Fibroblast of mammary gland (primary cell): ENCODE measurements at regions not wholly inside any gene's neighbourhood (a gene's known extent, or its start where the extent isn't known, plus 50 kb on each side); places are given as distances from the start of the nearest gene placed in this dataset.
A peak's percentile ranks its signal among the peaks of the same experiment; 100 is the strongest.

Source experiments
- DNase-seq: peaks from one replicate; pipeline ENCODE4 v3.0.0-alpha.2; 2010; ENCODE audit warnings: low read depth
- H3K4me3 ChIP-seq: 2 replicates; pipeline ENCODE4 v1.5.1; 2011; ENCODE audit warnings: low read depth, mild to moderate bottlenecking, low read length, moderate library complexity; ENCODE audit not compliant: control insufficient read depth
- TF ChIP-seq, protein P1 (sequence below): conservative IDR thresholded peaks from 2 replicates; pipeline ENCODE4 v1.5.1; 2011; ENCODE audit warnings: low read depth, low read length, inconsistent platforms; ENCODE audit not compliant: control insufficient read depth, insufficient read depth

DNA sequence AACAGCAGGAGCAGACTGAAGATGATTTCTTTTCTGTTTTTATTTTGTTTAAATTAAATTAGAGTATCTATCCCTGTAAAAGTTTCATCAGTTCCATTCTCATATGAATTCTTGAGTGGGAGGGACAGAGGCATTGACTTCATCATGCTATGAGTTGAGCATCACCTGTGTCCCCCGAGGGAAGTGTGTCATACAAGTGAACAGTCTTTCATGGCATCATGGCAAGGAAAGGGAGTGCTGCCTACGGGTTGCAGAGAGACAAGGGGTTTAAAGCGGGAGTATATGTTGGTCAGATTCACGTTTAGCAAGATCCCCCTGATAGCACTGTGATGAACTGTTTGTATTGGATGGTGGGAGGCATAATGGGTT is 52.7 kb upstream of the HIF1A start:
- no peak for DNase-seq
- H3K4me3 ChIP-seq: no peak overlapping the region
- TF ChIP-seq, protein P1, sequence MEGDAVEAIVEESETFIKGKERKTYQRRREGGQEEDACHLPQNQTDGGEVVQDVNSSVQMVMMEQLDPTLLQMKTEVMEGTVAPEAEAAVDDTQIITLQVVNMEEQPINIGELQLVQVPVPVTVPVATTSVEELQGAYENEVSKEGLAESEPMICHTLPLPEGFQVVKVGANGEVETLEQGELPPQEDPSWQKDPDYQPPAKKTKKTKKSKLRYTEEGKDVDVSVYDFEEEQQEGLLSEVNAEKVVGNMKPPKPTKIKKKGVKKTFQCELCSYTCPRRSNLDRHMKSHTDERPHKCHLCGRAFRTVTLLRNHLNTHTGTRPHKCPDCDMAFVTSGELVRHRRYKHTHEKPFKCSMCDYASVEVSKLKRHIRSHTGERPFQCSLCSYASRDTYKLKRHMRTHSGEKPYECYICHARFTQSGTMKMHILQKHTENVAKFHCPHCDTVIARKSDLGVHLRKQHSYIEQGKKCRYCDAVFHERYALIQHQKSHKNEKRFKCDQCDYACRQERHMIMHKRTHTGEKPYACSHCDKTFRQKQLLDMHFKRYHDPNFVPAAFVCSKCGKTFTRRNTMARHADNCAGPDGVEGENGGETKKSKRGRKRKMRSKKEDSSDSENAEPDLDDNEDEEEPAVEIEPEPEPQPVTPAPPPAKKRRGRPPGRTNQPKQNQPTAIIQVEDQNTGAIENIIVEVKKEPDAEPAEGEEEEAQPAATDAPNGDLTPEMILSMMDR: no peak

DNA sequence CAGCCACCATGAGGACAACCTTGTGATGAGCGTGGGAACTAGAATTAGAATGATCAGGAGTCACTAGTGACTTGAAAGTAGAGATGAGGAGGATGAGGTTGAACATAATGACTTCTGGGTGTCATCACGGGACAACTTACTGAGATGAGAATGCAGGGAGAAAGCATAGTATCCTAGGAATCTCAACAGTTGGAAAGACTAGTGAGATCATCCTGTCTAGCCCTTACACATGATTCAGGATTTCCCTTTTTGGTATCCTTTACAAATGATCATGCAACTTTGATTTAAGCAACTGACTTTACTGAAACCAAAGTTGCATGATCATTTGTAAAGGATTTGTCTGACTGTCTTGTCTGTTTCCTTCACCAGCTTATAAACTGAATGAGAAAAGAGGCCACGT is 51.8 kb upstream of the HIF1A start:
- DNase-seq: peak; percentile 73
- TF ChIP-seq, protein P1: no peak
- no peak overlapping the region for H3K4me3 ChIP-seq

DNA sequence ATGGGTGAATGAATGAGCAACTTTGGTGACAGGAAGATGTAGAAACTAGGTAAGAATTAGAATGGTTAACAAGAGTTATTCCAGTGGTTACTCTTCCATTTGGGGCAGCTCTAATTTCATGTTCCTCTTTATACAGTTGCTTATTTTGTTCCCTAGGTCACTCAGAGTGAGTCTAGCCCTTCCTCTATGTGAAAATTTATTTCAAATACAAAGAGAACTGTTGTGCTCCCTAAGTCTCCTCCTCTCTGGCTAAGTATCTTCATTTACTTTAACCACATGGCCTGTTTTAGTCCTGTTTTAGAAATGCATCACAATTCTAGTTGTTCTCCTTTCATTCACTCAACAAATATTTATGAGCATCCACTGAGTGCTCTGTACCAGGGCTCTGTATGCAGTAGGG is 51.1 kb upstream of the HIF1A start:
- H3K4me3 ChIP-seq: no peak overlapping the region
- no peak for DNase-seq

DNA sequence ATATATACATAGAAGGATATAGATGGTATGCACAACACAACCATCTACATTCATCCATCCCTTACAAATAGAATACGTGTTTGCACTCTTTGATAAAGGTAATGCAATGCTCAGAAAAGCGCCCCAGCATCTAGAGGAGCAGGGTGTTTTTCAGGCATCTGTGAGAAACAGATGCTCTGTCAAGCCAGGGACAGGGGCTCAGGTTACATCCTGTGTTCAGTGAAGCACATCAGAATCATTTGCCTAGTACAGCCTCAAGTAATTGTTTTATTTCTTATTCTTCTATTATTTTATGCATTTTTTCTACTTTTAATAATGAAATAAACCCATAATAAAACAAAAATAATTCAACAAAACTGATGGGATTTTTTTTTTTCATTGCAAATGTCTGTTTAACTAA is 50.5 kb upstream of the HIF1A start:
- TF ChIP-seq, protein P1: no peak
- no peak for DNase-seq
- H3K4me3 ChIP-seq: no peak overlapping the region

More for the DNA sequence above, 51.1 kb upstream of the HIF1A start:
- TF ChIP-seq, protein P1: no peak

DNA sequence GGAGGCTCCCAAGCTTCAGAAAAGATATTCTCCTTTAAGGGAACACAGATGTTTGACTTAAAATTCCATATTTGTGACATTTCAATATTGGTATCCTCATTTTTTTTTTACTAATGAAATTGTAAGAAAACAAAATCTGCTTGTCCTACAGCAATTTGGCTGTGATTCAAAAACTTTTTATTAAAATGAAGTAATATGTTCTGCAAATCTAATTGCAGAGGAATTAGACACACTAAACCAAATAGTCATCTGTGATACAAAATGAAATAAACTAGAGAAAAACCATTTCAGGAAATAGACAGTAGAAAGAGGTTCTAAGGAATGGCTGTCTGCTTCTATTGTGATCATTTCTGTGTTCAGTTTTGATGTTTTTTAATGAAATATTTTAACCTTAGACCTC is 50.1 kb upstream of the HIF1A start:
- TF ChIP-seq, protein P1: no peak
- H3K4me3 ChIP-seq: no peak overlapping the region
- no peak for DNase-seq
